Panc1 (cell line): ENCODE measurements at regions not wholly inside any gene's neighbourhood (a gene's known extent, or its start where the extent isn't known, plus 50 kb on each side); places are given as distances from the start of the nearest gene placed in this dataset.

Experiments used
- ATAC-seq: fragments of 200-7000 bp; cut with Tn5 transposase; 2 replicates; pipeline ENCODE4 v1.9.1; 2020; ENCODE audit warnings: mild to moderate bottlenecking, moderate library complexity
- BruUV-seq: library from RNA; stranded (reverse); fragments of 400-500 nt; replicated peaks from 2 replicates; lab custom pipeline; 2021; lab: Mats Ljungman, UMichigan
- CTCF ChIA-PET: fragments of 300-600 bp; sonication (Branson Sonifier 250); formaldehyde crosslinking; loops from one replicate; lab custom pipeline; 2022; ENCODE audit warnings: antibody characterized with exemption; lab: Charles Lee
- POLR2A ChIA-PET: fragments of 300-600 bp; sonication (Branson Sonifier 250); formaldehyde crosslinking; loops from one replicate; lab custom pipeline; 2022; ENCODE audit warnings: antibody characterized with exemption; lab: Charles Lee
- DNase-seq: peaks from one replicate; pipeline ENCODE4 v3.0.0-alpha.2; 2010; ENCODE audit warnings: low read depth, low spot score
- H3K27ac ChIP-seq: 2 replicates; pipeline ENCODE4 v1.5.1; 2011; ENCODE audit warnings: mild to moderate bottlenecking, low read length, inconsistent platforms
- H3K27me3 ChIP-seq: fragments of 200-500 bp; sonication (Bioruptor generic); 2 replicates; pipeline ENCODE4 v1.6.0; 2014; ENCODE audit warnings: low read length, inconsistent platforms; ENCODE audit not compliant: control insufficient read depth, insufficient read depth
- H3K36me3 ChIP-seq: fragments of 200-500 bp; sonication (Bioruptor generic); 2 replicates; pipeline ENCODE4 v1.5.1; 2014; ENCODE audit warnings: inconsistent platforms, mild to moderate bottlenecking, low read length, moderate library complexity; ENCODE audit not compliant: control insufficient read depth, insufficient read depth
- H3K4me1 ChIP-seq: 2 replicates; pipeline ENCODE4 v1.5.1; 2011; ENCODE audit warnings: inconsistent platforms, mild to moderate bottlenecking, low read length, moderate library complexity; ENCODE audit not compliant: control insufficient read depth, insufficient read depth
- H3K4me3 ChIP-seq, 2 experiments: 2 replicates each; pipeline ENCODE4 v1.5.1; 2011 to 2012; ENCODE audit warnings: low read depth in 2 of 2, low read length in 2 of 2, mild to moderate bottlenecking in 2 of 2, inconsistent platforms in 1 of 2, moderate library complexity in 1 of 2
- H3K9me3 ChIP-seq: fragments of 200-500 bp; sonication (Bioruptor generic); 2 replicates; pipeline ENCODE4 v1.5.1; 2014; ENCODE audit warnings: low read depth, mild to moderate bottlenecking, inconsistent platforms, low read length, moderate library complexity; ENCODE audit not compliant: control insufficient read depth, insufficient read depth
- POLR2AphosphoS5 ChIP-seq: IDR thresholded peaks from 2 replicates; pipeline ENCODE4 v1.6.1; 2012; ENCODE audit warnings: mild to moderate bottlenecking, low read depth, low read length, moderate library complexity
- REST ChIP-seq, 2 experiments: IDR thresholded peaks; 2 replicates each; pipeline ENCODE4 v1.6.1; 2011 to 2012; ENCODE audit warnings: low read depth in 2 of 2, control low read depth in 1 of 2, low read length in 1 of 2, mild to moderate bottlenecking in 1 of 2, moderate library complexity in 1 of 2; ENCODE audit not compliant: insufficient read depth in 1 of 2
- SIN3A ChIP-seq: IDR thresholded peaks from 2 replicates; pipeline ENCODE4 v1.6.1; 2012; ENCODE audit warnings: low read depth, mild to moderate bottlenecking, low read length, moderate library complexity, borderline replicate concordance; ENCODE audit not compliant: insufficient read depth
- TCF7L2 ChIP-seq: IDR thresholded peaks from 2 replicates; pipeline ENCODE4 v1.6.1; 2011; ENCODE audit warnings: mild to moderate bottlenecking, low read depth, low read length, inconsistent platforms
- in situ Hi-C: cut with HindIII; loops from 2 replicates; pipeline ENCODE4 v1.10.0; 2016; ENCODE audit warnings: low sequenced_read_pairs, low pct_unique_long_range_greater_than_20kb
- intact Hi-C: fragments of 100-400 bp; cut with micrococcal nuclease; formaldehyde crosslinking; loops from one replicate; pipeline ENCODE4 v1.10.0; 2022; ENCODE audit not compliant: unreplicated experiment
- TF ChIP-seq, protein P1 (sequence below): fragments of 450-650 bp; IDR thresholded peaks from 2 replicates; pipeline ENCODE4 v1.5.1; 2017; ENCODE audit warnings: mild to moderate bottlenecking

DNA sequence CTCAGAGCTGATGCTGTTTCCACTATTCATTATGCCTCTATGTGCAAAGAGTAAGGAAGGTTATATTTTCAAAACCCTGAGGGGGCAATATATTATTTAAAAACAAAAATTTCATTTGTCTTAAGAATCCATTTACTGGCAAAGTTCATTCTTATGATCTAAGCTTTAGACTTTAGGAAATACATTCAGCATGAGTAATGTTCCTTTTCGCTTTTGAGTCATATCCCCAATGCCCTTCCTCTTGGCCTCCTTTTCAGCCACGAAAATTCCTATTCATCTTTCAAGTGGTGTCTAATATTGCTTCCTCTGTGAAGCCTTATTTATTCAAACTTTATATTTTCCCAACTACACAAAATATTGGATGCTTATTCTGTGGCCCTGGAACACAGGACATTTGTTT, 1317.0 kb downstream of the PCDH9 start:
- ChIA-PET CTCF (no interaction called here), POLR2A (no interaction called here)
- ATAC-seq (no peak), DNase-seq (no peak)
- Histone ChIP-seq H3K27me3 (no peaks in the 10 kb centered on the region), H3K36me3 (no peaks in the 10 kb centered on the region), H3K27ac (no peak overlapping the region), H3K4me1 (no peaks in the 10 kb centered on the region), H3K9me3 (no peaks in the 10 kb centered on the region), H3K4me3 (no peak overlapping the region)
- in situ Hi-C loops (no loop called here), intact Hi-C loops (no loop called here)
- no TSS peak for BruUV-seq
- no peak for TF ChIP-seq REST (IDR thresholded peaks at IDR 0.05; ENCODE audit: insufficient read depth in 1 of 2, low read depth in 2 of 2, low read length in 1 of 2)
- TF ChIP-seq, protein P1, sequence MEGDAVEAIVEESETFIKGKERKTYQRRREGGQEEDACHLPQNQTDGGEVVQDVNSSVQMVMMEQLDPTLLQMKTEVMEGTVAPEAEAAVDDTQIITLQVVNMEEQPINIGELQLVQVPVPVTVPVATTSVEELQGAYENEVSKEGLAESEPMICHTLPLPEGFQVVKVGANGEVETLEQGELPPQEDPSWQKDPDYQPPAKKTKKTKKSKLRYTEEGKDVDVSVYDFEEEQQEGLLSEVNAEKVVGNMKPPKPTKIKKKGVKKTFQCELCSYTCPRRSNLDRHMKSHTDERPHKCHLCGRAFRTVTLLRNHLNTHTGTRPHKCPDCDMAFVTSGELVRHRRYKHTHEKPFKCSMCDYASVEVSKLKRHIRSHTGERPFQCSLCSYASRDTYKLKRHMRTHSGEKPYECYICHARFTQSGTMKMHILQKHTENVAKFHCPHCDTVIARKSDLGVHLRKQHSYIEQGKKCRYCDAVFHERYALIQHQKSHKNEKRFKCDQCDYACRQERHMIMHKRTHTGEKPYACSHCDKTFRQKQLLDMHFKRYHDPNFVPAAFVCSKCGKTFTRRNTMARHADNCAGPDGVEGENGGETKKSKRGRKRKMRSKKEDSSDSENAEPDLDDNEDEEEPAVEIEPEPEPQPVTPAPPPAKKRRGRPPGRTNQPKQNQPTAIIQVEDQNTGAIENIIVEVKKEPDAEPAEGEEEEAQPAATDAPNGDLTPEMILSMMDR = no peak
- no peak for TF ChIP-seq POLR2AphosphoS5
- no peak for TF ChIP-seq SIN3A
- TF ChIP-seq TCF7L2 = no peak

DNA sequence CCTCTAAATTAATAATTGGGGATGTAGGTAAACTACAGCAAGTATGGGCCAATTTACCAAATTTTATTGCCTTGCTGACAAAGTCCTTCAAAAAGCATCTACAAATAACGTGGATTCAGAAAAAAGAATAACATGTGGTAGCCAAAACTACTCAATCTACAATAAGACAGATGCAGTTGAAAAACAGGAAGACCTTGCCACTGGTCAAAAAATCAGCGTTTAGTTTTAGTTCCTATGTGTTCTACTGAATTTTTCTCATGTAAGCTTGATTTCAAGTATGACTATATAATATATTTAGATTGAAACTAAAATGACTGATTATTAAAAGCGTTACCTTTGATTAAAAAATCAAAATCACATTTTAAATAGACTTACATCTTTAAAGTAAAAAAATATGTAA, 1317.6 kb downstream of the PCDH9 start:
- no peak for TF ChIP-seq TCF7L2
- TF ChIP-seq, protein P1 = no peak
- TF ChIP-seq REST (IDR thresholded peaks at IDR 0.05; ENCODE audit: insufficient read depth in 1 of 2, low read depth in 2 of 2, low read length in 1 of 2) = no peak
- TF ChIP-seq SIN3A = no peak
- TF ChIP-seq POLR2AphosphoS5 = no peak
- no TSS peak for BruUV-seq
- ChIA-PET CTCF (no interaction called here), POLR2A (interaction anchor here (0.6 kb wide), 1 partner anchor 27 kb away, joined by 6 read pairs; no protein-coding TSS in a partner anchor)
- ATAC-seq (no peak), DNase-seq (no peak)
- in situ Hi-C loops = no loop called here
- Histone ChIP-seq H3K27me3 (no peaks in the 10 kb centered on the region), H3K36me3 (no peaks in the 10 kb centered on the region), H3K27ac (no peak overlapping the region), H3K4me1 (no peaks in the 10 kb centered on the region), H3K9me3 (no peaks in the 10 kb centered on the region), H3K4me3 (no peak overlapping the region)
- intact Hi-C loops = no loop called here
